ENCODE measurements at regions not wholly inside any gene's neighbourhood (a gene's known extent, or its start where the extent isn't known, plus 50 kb on each side); places are given as distances from the start of the nearest gene placed in this dataset.

GRCh38 chr5:116911074-116911473, 336.5 kb upstream of the SEMA6A start:
- no peaks in the 10 kb centered on the region for H3K36me3 Mint-ChIP-seq (ENCODE audit: insufficient read depth in 1 of 3, low read depth in 3 of 3)
- no peak for TF ChIP-seq CTCF (conservative IDR thresholded peaks at IDR 0.05)
- Histone ChIP-seq H3K79me1 (ENCODE audit: insufficient read depth, low read depth, low read length, poor library complexity, severe bottlenecking) (no peaks in the 10 kb centered on the region), H4K91ac (ENCODE audit: insufficient read length, low read depth, low read length) (no peak overlapping the region), H3T11ph (ENCODE audit: low read length) (no peak overlapping the region), H4K8ac (replicated peaks; ENCODE audit: insufficient read length, low read depth, low read length) (no peak overlapping the region), H2BK12ac (ENCODE audit: insufficient read length, low read depth, low read length) (no peak overlapping the region), H2BK5ac (ENCODE audit: insufficient read length, low read length) (no peak overlapping the region), H3K14ac (ENCODE audit: insufficient read depth, low read length) (no peak overlapping the region), H3K23ac (ENCODE audit: insufficient read length, low read depth, low read length) (no peak overlapping the region), H3K27me3 (ENCODE audit: insufficient read depth, low read length) (no peaks in the 10 kb centered on the region), H3K9me3 (ENCODE audit: control insufficient read depth, low read depth, low read length) (no peaks in the 10 kb centered on the region), H2AK5ac (ENCODE audit: insufficient read length, low read length) (no peak overlapping the region), H3K4me2 (ENCODE audit: insufficient read depth, insufficient read length, low read length) (no peak overlapping the region), H3K9ac (ENCODE audit: extremely low read depth, insufficient read length, low read length) (no peak overlapping the region), H3K4me1 (ENCODE audit: insufficient read depth, low read length) (no peaks in the 10 kb centered on the region), H4K20me1 (ENCODE audit: control insufficient read depth, insufficient read depth, insufficient read length) (no peaks in the 10 kb centered on the region), H2BK20ac (ENCODE audit: low read depth, low read length, poor library complexity, severe bottlenecking) (no peak overlapping the region), H3K79me2 (ENCODE audit: insufficient read depth, low read length) (no peaks in the 10 kb centered on the region), H4K5ac (ENCODE audit: insufficient read length, low read depth, low read length) (no peak overlapping the region), H3K4ac (ENCODE audit: low read depth, low read length) (no peak overlapping the region), H2AFZ (ENCODE audit: low read length) (no peak overlapping the region), H3K23me2 (ENCODE audit: insufficient read length, low read depth, low read length, poor library complexity, severe bottlenecking) (no peaks in the 10 kb centered on the region), H2BK120ac (ENCODE audit: low read depth, low read length, poor library complexity, severe bottlenecking) (no peak overlapping the region), H3K18ac (ENCODE audit: insufficient read length, low read depth, low read length) (no peak overlapping the region), H3K56ac (ENCODE audit: insufficient read length, low read depth, low read length) (no peak overlapping the region), H2BK15ac (ENCODE audit: low read depth, low read length) (no peak overlapping the region), H3K27ac (ENCODE audit: insufficient read length, low read depth, low read length) (no peak overlapping the region)
- no peak overlapping the region for H3K4me3 Mint-ChIP-seq
- H3K9me3 Mint-ChIP-seq = no peaks in the 10 kb centered on the region; a peak in 1 of 5 replicates
- DNase-seq = no peak
- H3K27me3 Mint-ChIP-seq (ENCODE audit: low read depth) = no peaks in the 10 kb centered on the region
- H3K4me1 Mint-ChIP-seq = peaks cover 0 to 3% of the 10 kb centered on the region in 2 experiments; a peak in 2 of 4 replicates
- WGBS (ENCODE audit: extremely low coverage, insufficient read length, low lambda C conversion rate) = no CpG with 5 or more reads among the region's 1 CpG
- no peak overlapping the region for H3K27ac Mint-ChIP-seq
